PC-3 (cell line): ENCODE measurements at regions not wholly inside any gene's neighbourhood (a gene's known extent, or its start where the extent isn't known, plus 50 kb on each side); places are given as distances from the start of the nearest gene placed in this dataset.

ENCODE experiments used
- CTCF ChIP-seq: fragments of 300-600 bp; sonication (generic); conservative IDR thresholded peaks from 2 replicates; pipeline ENCODE4 v1.5.1; 2017; ENCODE audit warnings: antibody characterized with exemption, low read depth, mild to moderate bottlenecking, low read length
- EZH2 ChIP-seq: fragments of 300-600 bp; sonication (generic); IDR thresholded peaks from one replicate; pipeline ENCODE4 v1.6.1; 2017; ENCODE audit warnings: antibody characterized with exemption, mild to moderate bottlenecking, low read length; ENCODE audit not compliant: unreplicated experiment
- EZH2phosphoT487 ChIP-seq: fragments of 300-600 bp; sonication (generic); IDR thresholded peaks from 2 replicates; pipeline ENCODE4 v1.6.1; 2018; ENCODE audit warnings: mild to moderate bottlenecking, antibody characterized with exemption, low read length, borderline replicate concordance

DNA sequence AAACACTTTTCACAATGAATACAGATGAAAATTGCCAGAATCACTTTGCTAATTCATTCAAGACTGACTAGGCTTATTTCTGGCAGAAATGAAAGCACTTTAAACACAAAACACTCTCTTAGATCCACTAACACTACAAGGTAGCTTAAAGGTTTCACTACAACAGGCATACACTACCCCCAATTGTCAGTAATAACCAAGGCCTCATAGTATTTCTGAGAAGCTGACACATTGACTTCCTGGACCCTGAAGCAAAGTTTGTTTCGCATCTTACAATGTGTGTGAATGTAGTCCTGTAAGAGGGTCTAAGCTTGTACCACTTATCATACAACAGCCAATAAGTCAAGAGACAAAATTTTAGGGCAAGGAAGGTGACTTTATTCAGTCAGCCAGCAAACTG, 129.9 kb upstream of the FMR1 start:
- no peak for TF ChIP-seq CTCF
- TF ChIP-seq EZH2 = no peak
- TF ChIP-seq EZH2phosphoT487 = no peak
